Gastrocnemius medialis (tissue), 4 donors: ENCODE measurements at regions not wholly inside any gene's neighbourhood (a gene's known extent, or its start where the extent isn't known, plus 50 kb on each side); places are given as distances from the start of the nearest gene placed in this dataset.

Experiments used
- ATAC-seq, 2 donors: fragments of 150-250 bp; one replicate each; pipeline ENCODE4 v1.9.1; 2016
- DNase-seq, 2 donors: peaks; one replicate each; pipeline ENCODE4 v3.0.0-alpha.2; 2019
- H3K27ac ChIP-seq, 4 donors: fragments of 200-600 bp; sonication (generic); 1 replicate in 1 of 4; 2 replicates in 3 of 4; pipeline ENCODE4 v1.5.1; 2016 to 2018; ENCODE audit warnings: mild to moderate bottlenecking in 2 of 4, moderate library complexity in 1 of 4
- H3K27me3 ChIP-seq, 3 donors: fragments of 200-600 bp; sonication (generic) in 2 of 3; 1 replicate in 1 of 3; 2 replicates in 2 of 3; pipeline versions ENCODE4 v1.5.1 to v1.6.0; 2016 to 2019; ENCODE audit warnings: mild to moderate bottlenecking in 1 of 3, moderate library complexity in 1 of 3
- H3K36me3 ChIP-seq, 2 donors: fragments of 200-600 bp; sonication (generic) in 1 of 2; one replicate each; pipeline ENCODE4 v1.5.1; 2017 to 2018
- H3K4me1 ChIP-seq, 2 donors: fragments of 200-600 bp; sonication (generic) in 1 of 2; one replicate each; pipeline ENCODE4 v1.5.1; 2016 to 2017; ENCODE audit warnings: mild to moderate bottlenecking in 2 of 2
- H3K4me3 ChIP-seq, 4 donors: fragments of 200-600 bp; sonication (generic) in 3 of 4; 1 replicate in 1 of 4; 2 replicates in 3 of 4; pipeline ENCODE4 v1.5.1; 2016 to 2019; ENCODE audit warnings: mild to moderate bottlenecking in 2 of 4
- H3K9me3 ChIP-seq, 3 donors: fragments of 200-600 bp; sonication (generic) in 2 of 3; 1 replicate in 1 of 3; 2 replicates in 2 of 3; pipeline ENCODE4 v1.5.1; 2016 to 2019
- CTCF ChIP-seq, 5 experiments: fragments of 450-650 bp in 3 of 5; fragments of 200-600 bp in 2 of 5; sonication (generic) in 2 of 5; IDR thresholded peaks in 4 of 5; conservative IDR thresholded peaks in 1 of 5; 1 replicate in 4 of 5; 2 replicates in 1 of 5; pipeline ENCODE4 v1.5.1; 2016 to 2019; ENCODE audit warnings: antibody characterized with exemption in 5 of 5, mild to moderate bottlenecking in 3 of 5, moderate library complexity in 3 of 5
- POLR2A ChIP-seq, 2 donors: fragments of 450-650 bp; IDR thresholded peaks; one replicate each; pipeline ENCODE4 v1.6.1; 2017; ENCODE audit warnings: antibody characterized with exemption in 2 of 2, mild to moderate bottlenecking in 2 of 2, moderate library complexity in 2 of 2
- in situ Hi-C, 4 donors: fragments of 200-750 bp; cut with MboI; loops; one replicate each; pipeline versions ENCODE4 v1.15.0 to v1.8.0; 2017; ENCODE audit warnings: low sequenced_read_pairs in 4 of 4
- intact Hi-C: fragments of 100-400 bp; cut with DNase I; formaldehyde crosslinking; loops from one replicate; pipeline ENCODE4 v1.15.1; 2023; ENCODE audit warnings: low total_unique reads

- in situ Hi-C loops (no loop called here), intact Hi-C loops (no loop called here)
- Histone ChIP-seq H3K27me3 (no peaks in the 10 kb centered on the region), H3K4me3 (no peak overlapping the region), H3K36me3 (no peaks in the 10 kb centered on the region), H3K9me3 (no peaks in the 10 kb centered on the region), H3K27ac (no peak overlapping the region), H3K4me1 (no peaks in the 10 kb centered on the region)
- no peak for ATAC-seq
- no peak for TF ChIP-seq CTCF (IDR thresholded peaks at IDR 0.05 in 4 of 5, conservative IDR thresholded peaks at IDR 0.05 in 1 of 5)
- no peak for TF ChIP-seq POLR2A (IDR thresholded peaks at IDR 0.05)
- DNase-seq: no peak
Observed at GRCh38 chr3:65194744-65195143, 506.9 kb upstream of the ADAMTS9 start.

- intact Hi-C loops: no loop called here
- H3K27me3 ChIP-seq: no peaks in the 10 kb centered on the region
- in situ Hi-C loops: no loop called here
- H3K4me3 ChIP-seq: no peak overlapping the region
- H3K36me3 ChIP-seq: no peaks in the 10 kb centered on the region
- no peaks in the 10 kb centered on the region for H3K9me3 ChIP-seq
- no peak for DNase-seq
- no peak overlapping the region for H3K27ac ChIP-seq
- no peak for ATAC-seq
- H3K4me1 ChIP-seq: no peaks in the 10 kb centered on the region
- no peak for TF ChIP-seq POLR2A (IDR thresholded peaks at IDR 0.05)
- no peak for TF ChIP-seq CTCF (IDR thresholded peaks at IDR 0.05 in 4 of 5, conservative IDR thresholded peaks at IDR 0.05 in 1 of 5)
Observed at GRCh38 chr3:65194047-65194714, 506.4 kb upstream of the ADAMTS9 start.

GRCh38 chr3:65193531-65193930, 505.7 kb upstream of the ADAMTS9 start:
- TF ChIP-seq CTCF (IDR thresholded peaks at IDR 0.05 in 4 of 5, conservative IDR thresholded peaks at IDR 0.05 in 1 of 5): no peak
- TF ChIP-seq POLR2A (IDR thresholded peaks at IDR 0.05): no peak
- no peak overlapping the region for H3K4me3 ChIP-seq
- no peak for DNase-seq
- H3K36me3 ChIP-seq: no peaks in the 10 kb centered on the region
- ATAC-seq: no peak
- no peaks in the 10 kb centered on the region for H3K27me3 ChIP-seq
- no peak overlapping the region for H3K27ac ChIP-seq
- in situ Hi-C loops (no loop called here), intact Hi-C loops (no loop called here)
- no peaks in the 10 kb centered on the region for H3K4me1 ChIP-seq
- H3K9me3 ChIP-seq: no peaks in the 10 kb centered on the region

DNA sequence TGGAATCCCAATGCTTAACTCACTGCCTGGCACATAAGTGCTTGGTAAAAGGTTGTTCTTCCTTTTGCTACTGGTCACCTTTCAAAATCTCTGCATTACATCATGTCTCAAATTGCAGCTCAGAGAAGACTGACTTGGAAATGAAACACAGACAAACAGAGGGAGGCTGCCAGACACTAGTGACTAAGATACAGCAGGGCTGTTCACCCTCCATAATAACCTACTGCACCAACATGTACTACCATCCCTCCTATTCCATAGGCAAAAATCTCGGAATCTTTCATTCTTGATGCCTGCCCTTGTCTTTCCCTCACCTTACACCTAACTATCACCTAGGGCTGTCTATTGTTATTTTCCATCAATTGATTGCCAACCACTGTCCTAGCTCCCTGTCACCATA, 502.3 kb upstream of the ADAMTS9 start:
- Histone ChIP-seq H3K4me1 (no peaks in the 10 kb centered on the region), H3K27me3 (no peaks in the 10 kb centered on the region), H3K4me3 (no peak overlapping the region), H3K9me3 (no peaks in the 10 kb centered on the region), H3K36me3 (no peaks in the 10 kb centered on the region), H3K27ac (no peak overlapping the region)
- intact Hi-C loops (no loop called here), in situ Hi-C loops (no loop called here)
- TF ChIP-seq POLR2A (IDR thresholded peaks at IDR 0.05) (no peak), CTCF (IDR thresholded peaks at IDR 0.05 in 4 of 5, conservative IDR thresholded peaks at IDR 0.05 in 1 of 5) (no peak)
- ATAC-seq: no peak
- DNase-seq: no peak

DNA sequence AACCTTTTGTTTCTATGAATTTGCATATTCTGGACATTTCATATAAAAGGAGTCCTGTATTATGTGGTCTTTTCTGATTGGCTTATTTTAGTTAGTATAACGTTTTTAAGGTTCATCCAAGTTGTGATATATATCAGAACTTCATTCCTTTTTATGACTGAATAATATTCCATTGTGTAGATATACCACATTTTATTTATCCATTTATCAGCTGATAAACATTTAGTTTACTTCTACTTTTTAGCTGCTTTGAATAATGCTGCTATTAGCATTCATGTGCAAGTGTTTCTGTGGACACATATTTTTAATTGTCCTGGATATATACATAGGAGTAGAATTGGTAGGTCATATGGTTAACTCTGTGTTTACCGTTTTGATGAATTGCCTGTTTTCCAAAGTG, 498.5 kb upstream of the ADAMTS9 start:
- H3K27ac ChIP-seq: no peak overlapping the region
- no peaks in the 10 kb centered on the region for H3K4me1 ChIP-seq
- H3K27me3 ChIP-seq: no peaks in the 10 kb centered on the region
- intact Hi-C loops: no loop called here
- in situ Hi-C loops: no loop called here
- DNase-seq (no peak), ATAC-seq (no peak)
- no peak overlapping the region for H3K4me3 ChIP-seq
- no peaks in the 10 kb centered on the region for H3K36me3 ChIP-seq
- H3K9me3 ChIP-seq: no peaks in the 10 kb centered on the region
- TF ChIP-seq CTCF (IDR thresholded peaks at IDR 0.05 in 4 of 5, conservative IDR thresholded peaks at IDR 0.05 in 1 of 5) (no peak), POLR2A (IDR thresholded peaks at IDR 0.05) (no peak)
